Keratinocyte (primary cell): ENCODE measurements at regions not wholly inside any gene's neighbourhood (a gene's known extent, or its start where the extent isn't known, plus 50 kb on each side); places are given as distances from the start of the nearest gene placed in this dataset.

Experiments
- DNase-seq: peaks from one replicate; pipeline ENCODE4 v3.0.0-alpha.2; 2011; ENCODE audit warnings: low read depth, missing footprints, low spot score
- FAIRE-seq: peaks from 2 replicates; lab custom pipeline; 2011; peaks lifted over from hg19 to GRCh38; lab: Jason Lieb, UNC
- H2AFZ ChIP-seq: 2 replicates; pipeline ENCODE4 v1.6.0; 2012; ENCODE audit warnings: low read length, control low read depth, inconsistent platforms; ENCODE audit not compliant: control insufficient read depth
- H3K27ac ChIP-seq: 2 replicates; pipeline ENCODE4 v1.5.1; 2011; ENCODE audit warnings: low read length; ENCODE audit not compliant: control insufficient read depth, insufficient read depth
- H3K27me3 ChIP-seq: 3 replicates; pipeline ENCODE4 v1.6.0; 2011; ENCODE audit warnings: low read length; ENCODE audit not compliant: control insufficient read depth, insufficient read depth; ENCODE audit errors: extremely low read depth
- H3K36me3 ChIP-seq, 2 experiments: 2 replicates in 1 of 2; 3 replicates in 1 of 2; pipeline ENCODE4 v1.5.1; 2011; ENCODE audit warnings: low read length in 2 of 2, mild to moderate bottlenecking in 1 of 2; ENCODE audit not compliant: control insufficient read depth in 2 of 2, insufficient read depth in 2 of 2; ENCODE audit errors: extremely low read depth in 1 of 2
- H3K4me1 ChIP-seq: 3 replicates; pipeline ENCODE4 v1.5.1; 2011; ENCODE audit warnings: low read length; ENCODE audit not compliant: control insufficient read depth, insufficient read depth; ENCODE audit errors: extremely low read depth
- H3K4me2 ChIP-seq: 3 replicates; pipeline ENCODE4 v1.6.0; 2011; ENCODE audit warnings: low read depth, low read length; ENCODE audit not compliant: control insufficient read depth, insufficient read depth; ENCODE audit errors: extremely low read depth
- H3K4me3 ChIP-seq, 3 experiments: fragments of 200-600 bp in 1 of 3; sonication (generic) in 1 of 3; 2 replicates in 2 of 3; 3 replicates in 1 of 3; pipeline ENCODE4 v1.5.1; 2011 to 2016; ENCODE audit warnings: low read length in 3 of 3, mild to moderate bottlenecking in 3 of 3, control low read depth in 2 of 3, inconsistent platforms in 1 of 3, low read depth in 1 of 3, mixed read lengths in 1 of 3, mixed run types in 1 of 3, moderate library complexity in 1 of 3; ENCODE audit not compliant: control insufficient read depth in 2 of 3, insufficient read depth in 2 of 3; ENCODE audit errors: extremely low read depth in 1 of 3
- H3K79me2 ChIP-seq: 2 replicates; pipeline ENCODE4 v1.6.0; 2012; ENCODE audit warnings: low read length; ENCODE audit not compliant: control insufficient read depth, insufficient read depth
- H3K9ac ChIP-seq: 3 replicates; pipeline ENCODE4 v1.6.0; 2011; ENCODE audit warnings: low read length; ENCODE audit not compliant: control insufficient read depth, insufficient read depth; ENCODE audit errors: extremely low read depth
- H3K9me1 ChIP-seq: 3 replicates; pipeline ENCODE4 v1.6.0; 2011; ENCODE audit warnings: low read length; ENCODE audit not compliant: control insufficient read depth, insufficient read depth; ENCODE audit errors: extremely low read depth
- H3K9me3 ChIP-seq: 2 replicates; pipeline ENCODE4 v1.5.1; 2012; ENCODE audit warnings: low read depth, low read length; ENCODE audit not compliant: control insufficient read depth
- H4K20me1 ChIP-seq: 3 replicates; pipeline ENCODE4 v1.6.0; 2011; ENCODE audit warnings: low read length; ENCODE audit not compliant: control insufficient read depth, insufficient read depth; ENCODE audit errors: extremely low read depth
- EZH2 ChIP-seq: IDR thresholded peaks from one replicate; pipeline ENCODE4 v1.6.1; 2012; ENCODE audit warnings: inconsistent platforms, mild to moderate bottlenecking, low read length, moderate library complexity
- dilution Hi-C: fragments of 300-500 bp; cut with MboI; formaldehyde crosslinking; loops from one replicate; pipeline ENCODE4 v1.7.0; 2020; ENCODE audit warnings: low sequenced_read_pairs; ENCODE audit not compliant: extremely low pct_ligation_motif_present
- TF ChIP-seq, protein P1 (sequence below), 3 experiments: IDR thresholded peaks in 1 of 3; conservative IDR thresholded peaks in 1 of 3; optimal IDR thresholded peaks in 1 of 3; 2 replicates in 2 of 3; 3 replicates in 1 of 3; pipeline versions ENCODE3 to v1.5.1; 2011; ENCODE audit warnings: low read length in 3 of 3, mild to moderate bottlenecking in 3 of 3, moderate library complexity in 2 of 3, control low read depth in 1 of 3, inconsistent platforms in 1 of 3; ENCODE audit not compliant: insufficient read depth in 2 of 3; ENCODE audit errors: extremely low read depth in 1 of 3

DNA sequence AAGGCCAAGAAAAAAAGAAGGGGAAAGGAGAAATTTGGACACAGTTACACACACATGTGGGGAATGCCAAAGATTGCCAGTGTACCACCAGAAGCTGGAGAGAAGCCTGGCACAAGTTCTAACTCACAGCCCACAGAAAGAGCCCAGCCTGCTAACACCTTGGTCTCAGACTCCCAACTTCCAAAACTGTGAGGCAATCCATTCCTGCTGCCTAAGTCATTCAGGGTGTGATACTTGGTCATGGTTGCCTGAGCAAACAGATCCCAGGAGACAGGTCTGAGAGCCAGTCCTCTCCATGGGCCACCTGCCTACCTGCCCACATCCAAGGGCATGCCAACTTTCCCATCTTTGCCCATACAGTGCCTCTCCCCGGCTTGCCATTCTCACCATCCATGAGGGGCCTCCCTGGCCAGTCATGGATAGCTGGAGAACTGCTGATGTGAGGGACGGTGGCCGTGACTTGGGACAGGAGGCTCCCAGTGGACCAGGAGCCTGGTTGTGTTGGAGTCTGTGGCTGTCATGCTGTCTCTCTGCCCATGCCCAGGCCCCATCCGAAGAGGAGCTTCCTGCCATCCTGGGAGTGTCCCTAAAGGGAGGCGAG lies 198.0 kb upstream of the RTL1 start:
- no peaks in the 10 kb centered on the region for H3K4me1 ChIP-seq
- H3K4me2 ChIP-seq: no peak overlapping the region
- H3K36me3 ChIP-seq: no peaks in the 10 kb centered on the region
- FAIRE-seq: no peak
- no peaks in the 10 kb centered on the region for H3K9me1 ChIP-seq
- dilution Hi-C loops: no loop called here
- DNase-seq: no peak
- no peaks in the 10 kb centered on the region for H3K27me3 ChIP-seq
- no peaks in the 10 kb centered on the region for H4K20me1 ChIP-seq
- H3K27ac ChIP-seq: no peak overlapping the region
- H3K9ac ChIP-seq: no peak overlapping the region
- H3K9me3 ChIP-seq: peaks cover 6% of the 10 kb centered on the region
- no peak overlapping the region for H2AFZ ChIP-seq
- H3K79me2 ChIP-seq: no peaks in the 10 kb centered on the region
- TF ChIP-seq, protein P1, sequence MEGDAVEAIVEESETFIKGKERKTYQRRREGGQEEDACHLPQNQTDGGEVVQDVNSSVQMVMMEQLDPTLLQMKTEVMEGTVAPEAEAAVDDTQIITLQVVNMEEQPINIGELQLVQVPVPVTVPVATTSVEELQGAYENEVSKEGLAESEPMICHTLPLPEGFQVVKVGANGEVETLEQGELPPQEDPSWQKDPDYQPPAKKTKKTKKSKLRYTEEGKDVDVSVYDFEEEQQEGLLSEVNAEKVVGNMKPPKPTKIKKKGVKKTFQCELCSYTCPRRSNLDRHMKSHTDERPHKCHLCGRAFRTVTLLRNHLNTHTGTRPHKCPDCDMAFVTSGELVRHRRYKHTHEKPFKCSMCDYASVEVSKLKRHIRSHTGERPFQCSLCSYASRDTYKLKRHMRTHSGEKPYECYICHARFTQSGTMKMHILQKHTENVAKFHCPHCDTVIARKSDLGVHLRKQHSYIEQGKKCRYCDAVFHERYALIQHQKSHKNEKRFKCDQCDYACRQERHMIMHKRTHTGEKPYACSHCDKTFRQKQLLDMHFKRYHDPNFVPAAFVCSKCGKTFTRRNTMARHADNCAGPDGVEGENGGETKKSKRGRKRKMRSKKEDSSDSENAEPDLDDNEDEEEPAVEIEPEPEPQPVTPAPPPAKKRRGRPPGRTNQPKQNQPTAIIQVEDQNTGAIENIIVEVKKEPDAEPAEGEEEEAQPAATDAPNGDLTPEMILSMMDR (optimal IDR thresholded peaks at IDR 0.05 in 1 of 3, IDR thresholded peaks at IDR 0.05 in 1 of 3, conservative IDR thresholded peaks at IDR 0.05 in 1 of 3; ENCODE audit: extremely low read depth in 1 of 3, insufficient read depth in 2 of 3, low read length in 3 of 3): no peak
- TF ChIP-seq EZH2: no peak
- no peak overlapping the region for H3K4me3 ChIP-seq

DNA sequence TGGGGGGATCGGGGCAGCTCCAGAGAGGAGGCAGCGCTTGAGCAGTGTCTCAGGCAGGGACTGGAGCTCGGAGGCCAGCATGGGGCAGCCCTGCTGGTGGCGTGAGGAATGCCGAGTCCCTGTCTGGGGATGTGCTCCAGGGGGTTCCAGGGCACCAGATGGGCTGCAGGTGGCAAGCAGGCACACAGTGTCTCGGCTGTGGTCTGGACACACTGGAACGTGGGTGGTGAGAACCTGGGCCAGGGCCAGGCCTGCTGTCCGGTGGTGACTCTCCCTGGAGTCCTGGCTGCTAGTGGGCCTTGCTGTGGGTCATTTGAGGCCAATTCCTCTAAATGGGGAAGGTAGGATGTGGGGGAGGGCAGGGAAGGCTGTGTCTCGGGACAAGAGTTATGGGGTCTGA lies 199.4 kb upstream of the RTL1 start:
- no peak for TF ChIP-seq EZH2
- TF ChIP-seq, protein P1 (optimal IDR thresholded peaks at IDR 0.05 in 1 of 3, IDR thresholded peaks at IDR 0.05 in 1 of 3, conservative IDR thresholded peaks at IDR 0.05 in 1 of 3; ENCODE audit: extremely low read depth in 1 of 3, insufficient read depth in 2 of 3, low read length in 3 of 3): no peak
- no peaks in the 10 kb centered on the region for H3K27me3 ChIP-seq
- FAIRE-seq: no peak

More for the DNA sequence above, 199.4 kb upstream of the RTL1 start:
- no peak overlapping the region for H3K4me3 ChIP-seq
- no peak for DNase-seq
- H2AFZ ChIP-seq: no peak overlapping the region
- no peak overlapping the region for H3K27ac ChIP-seq
- no peaks in the 10 kb centered on the region for H3K4me1 ChIP-seq
- H3K9ac ChIP-seq: no peak overlapping the region
- no peaks in the 10 kb centered on the region for H3K79me2 ChIP-seq
- no peaks in the 10 kb centered on the region for H3K36me3 ChIP-seq
- dilution Hi-C loops: no loop called here
- H3K9me1 ChIP-seq: no peaks in the 10 kb centered on the region
- H4K20me1 ChIP-seq: no peaks in the 10 kb centered on the region
- H3K9me3 ChIP-seq: peaks cover 6% of the 10 kb centered on the region
- no peak overlapping the region for H3K4me2 ChIP-seq
